ENCODE measurements at regions not wholly inside any gene's neighbourhood (a gene's known extent, or its start where the extent isn't known, plus 50 kb on each side); places are given as distances from the start of the nearest gene placed in this dataset.
"Not testable (repeated sequence)": the region's sequence is repeated elsewhere in the genome, so short reads cannot be mapped to it uniquely, and the experiment has no call there.

- DNase-seq (ENCODE audit: low spot score): no peak
Measured at GRCh38 chr6:164072240-164072666, 657.7 kb downstream of the QKI start.

- DNase-seq (ENCODE audit: low spot score): no peak
Measured at GRCh38 chr6:164069350-164069990, 655.0 kb downstream of the QKI start.

DNA sequence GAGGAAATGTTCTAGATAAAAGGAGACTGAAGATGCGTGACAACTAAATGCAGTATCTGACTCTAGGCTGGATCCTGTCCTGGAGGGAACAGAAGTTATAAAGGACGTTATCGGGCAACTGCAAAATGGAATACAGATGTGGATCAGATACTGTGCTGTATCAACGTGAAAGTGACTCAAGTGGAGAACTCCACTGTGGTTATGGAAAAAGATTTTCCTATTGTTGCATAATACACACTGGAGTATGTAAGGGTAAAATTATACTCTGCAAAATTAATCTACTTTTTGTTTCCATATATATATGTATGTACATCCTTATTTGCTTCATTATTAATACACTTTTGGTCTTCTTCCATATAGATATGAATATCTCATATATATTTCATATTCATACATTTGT is 654.0 kb downstream of the QKI start:
- no peak for DNase-seq (ENCODE audit: low spot score)

GRCh38 chr6:164066766-164067165 is 652.2 kb downstream of the QKI start:
- DNase-seq (ENCODE audit: low spot score): no peak

GRCh38 chr6:164066335-164066734 is 651.8 kb downstream of the QKI start:
- no peak for DNase-seq (ENCODE audit: low spot score)

DNA sequence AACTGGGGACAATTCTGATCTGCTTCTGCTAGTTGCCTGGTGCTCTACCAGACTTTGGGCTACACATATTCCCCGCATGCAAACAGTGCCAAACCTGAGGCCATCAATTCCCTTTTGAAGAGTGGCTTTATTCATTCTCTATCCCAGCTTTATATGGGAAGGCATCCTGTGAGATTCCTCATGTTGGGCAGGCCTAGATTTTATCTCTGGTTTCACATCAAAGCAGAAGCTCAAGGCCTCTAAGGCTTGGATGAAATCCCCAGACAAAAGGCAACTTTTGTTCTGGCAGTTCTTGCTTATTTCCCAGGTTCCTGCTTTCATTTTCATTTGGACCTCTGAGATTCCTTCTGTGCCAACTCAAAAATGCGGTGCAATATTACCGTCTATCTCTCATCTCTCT is 648.8 kb downstream of the QKI start:
- DNase-seq (ENCODE audit: low spot score): no peak

- no peak for DNase-seq (ENCODE audit: low spot score)
Measured at GRCh38 chr6:164062872-164063271, 648.4 kb downstream of the QKI start.

- no peak for DNase-seq (ENCODE audit: low spot score)
Measured at GRCh38 chr6:164057876-164058275, 643.4 kb downstream of the QKI start.

GRCh38 chr6:164051427-164051826 is 636.9 kb downstream of the QKI start:
- DNase-seq (ENCODE audit: low spot score): no peak

- DNase-seq (ENCODE audit: low spot score): no peak
Measured at GRCh38 chr6:164049517-164049988, 635.0 kb downstream of the QKI start.

- no peak for DNase-seq (ENCODE audit: low spot score)
Measured at GRCh38 chr6:164048840-164049516, 634.5 kb downstream of the QKI start.

GRCh38 chr6:164045082-164045481 is 630.6 kb downstream of the QKI start:
- no peak for DNase-seq (ENCODE audit: low spot score)

GRCh38 chr6:164043656-164044055 is 629.1 kb downstream of the QKI start:
- DNase-seq (ENCODE audit: low spot score): not testable (repeated sequence)

DNA sequence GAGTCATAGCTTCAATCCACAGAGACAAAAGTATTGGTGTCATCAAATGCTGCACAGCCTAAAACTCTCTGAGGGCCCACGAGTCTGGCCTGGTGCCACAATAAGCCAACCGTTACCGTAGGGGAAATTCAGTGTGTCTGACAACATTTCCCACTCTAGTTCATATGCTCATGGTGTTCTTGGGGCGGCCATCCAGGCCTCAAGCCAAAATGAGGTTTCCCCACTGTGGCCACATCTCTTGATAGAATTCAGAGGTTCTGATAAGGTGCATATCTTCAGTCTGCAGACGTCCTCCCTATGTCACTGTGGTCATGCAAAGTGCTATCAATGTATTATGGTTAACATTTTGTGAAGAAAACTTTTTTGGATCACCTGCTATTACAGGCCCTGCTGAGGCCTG is 627.7 kb downstream of the QKI start:
- DNase-seq (ENCODE audit: low spot score): no peak

DNA sequence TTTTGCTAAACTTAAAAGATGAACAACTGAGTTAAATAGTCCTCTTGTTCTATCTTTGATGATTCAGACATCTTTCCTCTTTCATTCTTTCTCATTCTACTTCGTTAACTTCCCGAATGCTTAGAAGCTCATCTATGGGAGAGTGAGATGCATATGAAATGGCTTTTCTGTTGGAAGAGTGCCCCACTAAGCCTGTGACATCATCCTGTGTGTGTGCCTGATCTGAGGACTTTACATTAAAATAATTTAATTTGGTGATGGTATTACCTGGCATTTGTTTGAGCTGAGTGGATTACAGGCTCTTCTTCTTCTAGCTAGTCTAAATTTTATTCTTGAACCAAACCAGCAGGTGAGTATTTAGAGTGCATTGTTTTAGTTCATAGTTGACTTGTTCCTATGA is 626.5 kb downstream of the QKI start:
- DNase-seq (ENCODE audit: low spot score): no peak

DNA sequence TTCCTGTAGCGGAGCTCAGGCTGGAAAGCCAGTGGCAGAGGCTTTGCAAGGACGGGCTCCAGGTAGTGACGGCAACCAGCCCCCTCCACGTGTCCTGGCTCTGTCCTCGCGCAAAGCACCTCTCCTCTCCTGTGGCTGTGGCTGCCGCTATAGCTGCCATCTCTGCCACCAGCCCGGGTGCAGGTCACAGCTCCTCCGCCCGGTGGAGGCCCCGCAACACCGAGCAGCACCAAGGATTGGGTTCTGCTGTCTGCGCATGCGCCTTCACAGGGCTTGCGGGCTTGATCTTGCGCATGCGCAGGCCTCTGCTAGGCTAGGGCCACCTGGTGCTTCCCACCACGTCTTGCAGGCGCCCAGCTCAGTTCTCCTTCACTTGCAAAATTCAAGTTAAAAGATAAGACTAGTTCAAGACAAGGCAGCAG is 625.4 kb downstream of the QKI start:
- peak; percentile 76 for DNase-seq (ENCODE audit: low spot score)

- DNase-seq (ENCODE audit: low spot score): no peak
Measured at GRCh38 chr6:164037171-164037870, 622.8 kb downstream of the QKI start.

- no peak for DNase-seq (ENCODE audit: low spot score)
Measured at GRCh38 chr6:164035900-164036485, 621.5 kb downstream of the QKI start.

DNA sequence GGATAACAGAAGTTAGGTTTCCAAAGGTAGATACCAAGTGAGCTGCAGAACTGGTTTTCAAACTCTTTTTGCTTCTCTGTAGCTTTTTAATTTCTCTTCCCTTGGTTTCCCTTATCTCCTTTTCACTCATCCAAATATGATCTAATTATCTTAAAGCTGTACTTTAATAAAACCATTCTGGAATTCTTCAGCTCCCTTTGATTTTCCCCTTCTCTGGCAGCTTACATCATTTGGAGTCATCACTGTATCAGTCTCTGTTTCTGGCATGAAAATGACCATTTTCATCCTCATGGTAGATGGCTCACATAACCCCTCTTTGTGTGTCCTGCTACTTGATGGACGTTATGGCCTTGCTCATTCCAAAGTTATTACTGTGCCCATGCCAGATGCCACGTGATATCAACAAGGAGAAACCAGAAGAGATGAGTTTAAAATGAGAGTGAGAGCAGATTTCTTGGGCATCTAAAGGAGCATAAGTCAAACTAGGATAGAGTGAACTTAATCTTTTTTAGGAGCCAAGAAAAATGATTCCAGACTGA is 620.2 kb downstream of the QKI start:
- DNase-seq (ENCODE audit: low spot score): no peak

DNA sequence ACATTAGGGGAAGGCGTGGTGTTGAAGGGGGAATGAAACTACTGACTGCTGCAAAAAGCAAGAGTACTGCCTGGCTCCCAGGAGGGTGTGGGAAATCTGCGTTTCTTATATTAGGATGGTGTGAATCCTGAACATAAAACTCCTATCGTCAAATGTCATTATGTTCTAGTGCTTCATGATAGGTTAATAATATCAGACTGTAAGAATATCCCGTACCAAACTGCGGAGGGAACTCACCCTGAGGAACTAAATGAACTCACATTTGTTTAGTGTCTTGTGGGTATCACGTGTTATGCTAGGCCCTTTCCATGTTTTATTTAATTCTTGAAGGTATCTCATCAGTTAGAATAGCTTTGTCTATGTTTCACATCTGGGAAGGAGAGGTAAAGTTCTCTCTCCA is 610.7 kb downstream of the QKI start:
- no peak for DNase-seq (ENCODE audit: low spot score)

DNA sequence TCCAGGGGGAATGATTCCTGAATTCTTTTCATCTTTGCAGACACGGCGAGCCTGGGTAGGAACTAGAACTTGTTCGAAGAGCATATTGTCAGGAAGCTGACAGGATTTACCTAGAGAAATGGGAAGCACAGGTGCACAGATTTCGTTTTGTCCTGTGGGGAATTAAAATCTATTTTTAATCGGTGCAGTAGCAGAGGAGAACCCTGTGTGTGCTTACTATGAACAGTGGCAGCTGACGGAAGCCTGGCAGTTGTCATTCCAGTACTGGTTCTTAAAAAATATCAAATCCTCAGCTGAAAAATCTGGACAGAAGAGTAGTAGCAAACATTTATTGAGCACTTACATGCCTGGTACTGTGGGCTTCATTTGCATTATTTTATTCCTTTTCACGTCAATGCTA is 609.0 kb downstream of the QKI start:
- DNase-seq (ENCODE audit: low spot score): no peak

- no peak for DNase-seq (ENCODE audit: low spot score)
Measured at GRCh38 chr6:164022632-164023031, 608.1 kb downstream of the QKI start.
